HG02870 (cell line): ENCODE measurements at regions not wholly inside any gene's neighbourhood (a gene's known extent, or its start where the extent isn't known, plus 50 kb on each side); places are given as distances from the start of the nearest gene placed in this dataset.
A peak's percentile ranks its signal among the peaks of the same experiment; 100 is the strongest.
"Not testable (repeated sequence)": the region's sequence is repeated elsewhere in the genome, so short reads cannot be mapped to it uniquely, and the experiment has no call there.

ENCODE experiments used
- ATAC-seq: cut with Tn5 transposase; IDR thresholded peaks from one replicate; pipeline ENCODE4 v1.9.1; 2021; ENCODE audit warnings: mild to moderate bottlenecking, moderate library complexity; ENCODE audit not compliant: unreplicated experiment

- no peak for ATAC-seq
These were observed 104.5 kb upstream of the UGP2 start for GRCh38 chr2:63737081-63737751.

- no peak for ATAC-seq
These were observed 103.7 kb upstream of the UGP2 start for GRCh38 chr2:63738019-63738418.

GRCh38 chr2:63739180-63739579 is 102.5 kb upstream of the UGP2 start:
- ATAC-seq = not testable (repeated sequence)

GRCh38 chr2:63740020-63740419 is 101.7 kb upstream of the UGP2 start:
- no peak for ATAC-seq

GRCh38 chr2:63740943-63741342 is 100.8 kb upstream of the UGP2 start:
- ATAC-seq = no peak

- no peak for ATAC-seq
These were observed 99.7 kb upstream of the UGP2 start for GRCh38 chr2:63741884-63742579.

GRCh38 chr2:63742580-63742976 is 99.1 kb upstream of the UGP2 start:
- no peak for ATAC-seq

- ATAC-seq = no peak
These were observed 98.3 kb upstream of the UGP2 start for GRCh38 chr2:63743170-63743981.

- peak; percentile 79 for ATAC-seq
These were observed 97.4 kb upstream of the UGP2 start for GRCh38 chr2:63743982-63744966.

- ATAC-seq = not testable (repeated sequence)
These were observed 95.1 kb upstream of the UGP2 start for GRCh38 chr2:63746548-63746947.

- ATAC-seq = no peak
These were observed 89.8 kb upstream of the UGP2 start for GRCh38 chr2:63751901-63752300.

- ATAC-seq = no peak
These were observed 86.5 kb upstream of the UGP2 start for GRCh38 chr2:63755216-63755615.

GRCh38 chr2:63755965-63756364 is 85.7 kb upstream of the UGP2 start:
- ATAC-seq = no peak

GRCh38 chr2:63763391-63763941 is 78.2 kb upstream of the UGP2 start:
- no peak for ATAC-seq

- no peak for ATAC-seq
These were observed 77.1 kb upstream of the UGP2 start for GRCh38 chr2:63764630-63765029.

GRCh38 chr2:63765117-63765516 is 76.6 kb upstream of the UGP2 start:
- ATAC-seq = no peak

GRCh38 chr2:63767307-63767706 is 74.4 kb upstream of the UGP2 start:
- ATAC-seq = no peak

GRCh38 chr2:63768051-63768450 is 73.6 kb upstream of the UGP2 start:
- ATAC-seq = no peak

GRCh38 chr2:63769915-63770314 is 71.8 kb upstream of the UGP2 start:
- no peak for ATAC-seq

GRCh38 chr2:63772061-63772460 is 69.6 kb upstream of the UGP2 start:
- no peak for ATAC-seq
